Vagina (tissue), 2 donors: ENCODE measurements at regions not wholly inside any gene's neighbourhood (a gene's known extent, or its start where the extent isn't known, plus 50 kb on each side); places are given as distances from the start of the nearest gene placed in this dataset.

Experiments
- DNase-seq, 2 donors: peaks; one replicate each; pipeline ENCODE4 v3.0.0-alpha.2; 2017; ENCODE audit errors: extremely low spot score in 2 of 2
- H3K27ac ChIP-seq: fragments of 200-600 bp; sonication (generic); one replicate; pipeline ENCODE4 v1.5.1; 2019
- H3K27me3 ChIP-seq: fragments of 200-600 bp; sonication (generic); one replicate; pipeline ENCODE4 v1.5.1; 2019
- H3K36me3 ChIP-seq, 2 donors: fragments of 200-600 bp; sonication (generic); one replicate each; pipeline ENCODE4 v1.5.1; 2017 to 2019
- H3K4me1 ChIP-seq: fragments of 200-600 bp; sonication (generic); one replicate; pipeline ENCODE4 v1.5.1; 2019
- H3K4me3 ChIP-seq, 2 donors: fragments of 200-600 bp; sonication (generic); 1 replicate in 1 of 2; 2 replicates in 1 of 2; pipeline ENCODE4 v1.5.1; 2016 to 2019
- H3K9me3 ChIP-seq: fragments of 200-600 bp; sonication (generic); one replicate; pipeline ENCODE4 v1.5.1; 2019
- CTCF ChIP-seq, 3 experiments: fragments of 450-650 bp in 2 of 3; fragments of 200-600 bp in 1 of 3; sonication (generic) in 1 of 3; IDR thresholded peaks; one replicate each; pipeline ENCODE4 v1.5.1; 2017 to 2019; ENCODE audit warnings: antibody characterized with exemption in 3 of 3, mild to moderate bottlenecking in 2 of 3, moderate library complexity in 2 of 3
- POLR2A ChIP-seq, 2 donors: fragments of 450-650 bp; IDR thresholded peaks; one replicate each; pipeline ENCODE4 v1.6.1; 2017; ENCODE audit warnings: antibody characterized with exemption in 2 of 2, mild to moderate bottlenecking in 2 of 2, moderate library complexity in 2 of 2
- POLR2AphosphoS5 ChIP-seq, 2 donors: sonication (generic); formaldehyde crosslinking; IDR thresholded peaks; one replicate each; pipeline ENCODE4 v1.9.0; 2017; ENCODE audit warnings: antibody characterized with exemption in 2 of 2, mild to moderate bottlenecking in 2 of 2, low read depth in 1 of 2; ENCODE audit not compliant: insufficient read depth in 1 of 2
- intact Hi-C: fragments of 100-400 bp; cut with DNase I; formaldehyde crosslinking; loops from one replicate; pipeline ENCODE4 v1.15.1; 2023

GRCh38 chrX:40349251-40349650 is 231.5 kb upstream of the ATP6AP2 start:
- no peaks in the 10 kb centered on the region for H3K36me3 ChIP-seq
- H3K27ac ChIP-seq = no peak overlapping the region
- no peaks in the 10 kb centered on the region for H3K27me3 ChIP-seq
- intact Hi-C loops = no loop called here
- H3K9me3 ChIP-seq = peaks cover 9% of the 10 kb centered on the region
- H3K4me1 ChIP-seq = no peaks in the 10 kb centered on the region
- DNase-seq = no peak
- no peak for TF ChIP-seq CTCF (IDR thresholded peaks at IDR 0.05)
- no peak for TF ChIP-seq POLR2A (IDR thresholded peaks at IDR 0.05)
- no peak for TF ChIP-seq POLR2AphosphoS5 (IDR thresholded peaks at IDR 0.05; ENCODE audit: insufficient read depth in 1 of 2, low read depth in 1 of 2)
- H3K4me3 ChIP-seq = no peak overlapping the region

- H3K27me3 ChIP-seq = no peaks in the 10 kb centered on the region
- intact Hi-C loops = no loop called here
- TF ChIP-seq POLR2AphosphoS5 (IDR thresholded peaks at IDR 0.05; ENCODE audit: insufficient read depth in 1 of 2, low read depth in 1 of 2) (no peak), POLR2A (IDR thresholded peaks at IDR 0.05) (no peak), CTCF (IDR thresholded peaks at IDR 0.05) (no peak)
Observed at GRCh38 chrX:40346379-40346778, 234.4 kb upstream of the ATP6AP2 start.

GRCh38 chrX:40343319-40343718 is 237.5 kb upstream of the ATP6AP2 start:
- intact Hi-C loops = no loop called here
- no peaks in the 10 kb centered on the region for H3K27me3 ChIP-seq

More at GRCh38 chrX:40346379-40346778, 234.4 kb upstream of the ATP6AP2 start:
- Histone ChIP-seq H3K4me3 (no peak overlapping the region), H3K36me3 (no peaks in the 10 kb centered on the region), H3K4me1 (no peaks in the 10 kb centered on the region), H3K27ac (no peak overlapping the region), H3K9me3 (peaks cover 9% of the 10 kb centered on the region)
- DNase-seq = no peak

GRCh38 chrX:40340116-40340515 is 240.7 kb upstream of the ATP6AP2 start:
- H3K27ac ChIP-seq = no peak overlapping the region
- DNase-seq = no peak
- no peak overlapping the region for H3K4me3 ChIP-seq
- H3K36me3 ChIP-seq = no peaks in the 10 kb centered on the region
- no peaks in the 10 kb centered on the region for H3K4me1 ChIP-seq
- intact Hi-C loops = no loop called here
- H3K27me3 ChIP-seq = no peaks in the 10 kb centered on the region
- TF ChIP-seq POLR2A (IDR thresholded peaks at IDR 0.05) (no peak), CTCF (IDR thresholded peaks at IDR 0.05) (no peak), POLR2AphosphoS5 (IDR thresholded peaks at IDR 0.05; ENCODE audit: insufficient read depth in 1 of 2, low read depth in 1 of 2) (no peak)
- H3K9me3 ChIP-seq = no peaks in the 10 kb centered on the region

More at GRCh38 chrX:40343319-40343718, 237.5 kb upstream of the ATP6AP2 start:
- Histone ChIP-seq H3K9me3 (peaks cover 9% of the 10 kb centered on the region), H3K27ac (no peak overlapping the region), H3K4me3 (no peak overlapping the region), H3K36me3 (no peaks in the 10 kb centered on the region), H3K4me1 (no peaks in the 10 kb centered on the region)
- no peak for TF ChIP-seq POLR2AphosphoS5 (IDR thresholded peaks at IDR 0.05; ENCODE audit: insufficient read depth in 1 of 2, low read depth in 1 of 2)
- no peak for TF ChIP-seq POLR2A (IDR thresholded peaks at IDR 0.05)
- TF ChIP-seq CTCF (IDR thresholded peaks at IDR 0.05) = no peak
- DNase-seq = no peak

GRCh38 chrX:40333344-40333743 is 235.6 kb upstream of the BCOR start:
- TF ChIP-seq POLR2AphosphoS5 (IDR thresholded peaks at IDR 0.05; ENCODE audit: insufficient read depth in 1 of 2, low read depth in 1 of 2) = no peak
- no peak for TF ChIP-seq POLR2A (IDR thresholded peaks at IDR 0.05)
- TF ChIP-seq CTCF (IDR thresholded peaks at IDR 0.05) = no peak

More at GRCh38 chrX:40333344-40333743, 235.6 kb upstream of the BCOR start:
- Histone ChIP-seq H3K4me1 (no peaks in the 10 kb centered on the region), H3K9me3 (no peaks in the 10 kb centered on the region), H3K27me3 (no peaks in the 10 kb centered on the region), H3K36me3 (no peaks in the 10 kb centered on the region), H3K4me3 (no peak overlapping the region), H3K27ac (no peak overlapping the region)
- intact Hi-C loops = no loop called here
- no peak for DNase-seq
